OCI-LY7 (cell line): ENCODE measurements at regions not wholly inside any gene's neighbourhood (a gene's known extent, or its start where the extent isn't known, plus 50 kb on each side); places are given as distances from the start of the nearest gene placed in this dataset.

ENCODE experiments used
- EZH2phosphoT487 ChIP-seq: fragments of 200-600 bp; sonication (generic); IDR thresholded peaks from 2 replicates; pipeline ENCODE4 v1.6.1; 2018; ENCODE audit warnings: low read depth, borderline replicate concordance, mild to moderate bottlenecking, mixed run types, antibody characterized with exemption, low read length, moderate library complexity, mixed read lengths
- TF ChIP-seq, protein P1 (sequence below): fragments of 200-600 bp; sonication (generic); conservative IDR thresholded peaks from 2 replicates; pipeline ENCODE4 v1.5.1; 2014; ENCODE audit warnings: mild to moderate bottlenecking, antibody characterized with exemption, low read length, moderate library complexity, mixed read lengths

DNA sequence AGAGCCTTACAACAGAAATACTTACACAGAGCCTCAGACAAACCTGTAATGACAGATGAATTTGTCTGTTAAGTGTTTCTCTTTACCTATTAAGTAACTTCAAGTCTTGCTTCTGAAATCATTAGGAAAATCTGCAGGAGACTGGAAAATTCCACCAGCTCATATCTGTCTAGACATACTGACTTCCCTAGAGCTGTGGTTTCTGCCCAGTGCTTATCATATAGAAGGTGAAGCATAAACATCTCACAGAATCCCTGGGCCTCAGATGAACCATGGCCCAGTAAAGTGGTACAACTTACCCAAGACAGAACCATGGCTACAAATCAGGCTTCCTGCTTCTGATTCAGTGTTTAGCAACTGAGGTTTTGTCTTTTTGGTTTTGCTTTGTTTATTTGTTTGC is 91.6 kb downstream of the EGLN3 start:
- TF ChIP-seq, protein P1, sequence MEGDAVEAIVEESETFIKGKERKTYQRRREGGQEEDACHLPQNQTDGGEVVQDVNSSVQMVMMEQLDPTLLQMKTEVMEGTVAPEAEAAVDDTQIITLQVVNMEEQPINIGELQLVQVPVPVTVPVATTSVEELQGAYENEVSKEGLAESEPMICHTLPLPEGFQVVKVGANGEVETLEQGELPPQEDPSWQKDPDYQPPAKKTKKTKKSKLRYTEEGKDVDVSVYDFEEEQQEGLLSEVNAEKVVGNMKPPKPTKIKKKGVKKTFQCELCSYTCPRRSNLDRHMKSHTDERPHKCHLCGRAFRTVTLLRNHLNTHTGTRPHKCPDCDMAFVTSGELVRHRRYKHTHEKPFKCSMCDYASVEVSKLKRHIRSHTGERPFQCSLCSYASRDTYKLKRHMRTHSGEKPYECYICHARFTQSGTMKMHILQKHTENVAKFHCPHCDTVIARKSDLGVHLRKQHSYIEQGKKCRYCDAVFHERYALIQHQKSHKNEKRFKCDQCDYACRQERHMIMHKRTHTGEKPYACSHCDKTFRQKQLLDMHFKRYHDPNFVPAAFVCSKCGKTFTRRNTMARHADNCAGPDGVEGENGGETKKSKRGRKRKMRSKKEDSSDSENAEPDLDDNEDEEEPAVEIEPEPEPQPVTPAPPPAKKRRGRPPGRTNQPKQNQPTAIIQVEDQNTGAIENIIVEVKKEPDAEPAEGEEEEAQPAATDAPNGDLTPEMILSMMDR, result no peak
- no peak for TF ChIP-seq EZH2phosphoT487
